ENCODE measurements at regions not wholly inside any gene's neighbourhood (a gene's known extent, or its start where the extent isn't known, plus 50 kb on each side); places are given as distances from the start of the nearest gene placed in this dataset.

- DNase-seq = no peak
These were observed 73.8 kb upstream of the CAV2 start for GRCh38 chr7:116425647-116426209.

- no peak for DNase-seq
These were observed 72.9 kb upstream of the CAV2 start for GRCh38 chr7:116426428-116427156.

- DNase-seq = no peak
These were observed 69.4 kb upstream of the CAV2 start for GRCh38 chr7:116429986-116430619.

- no peak for DNase-seq
These were observed 67.6 kb upstream of the CAV2 start for GRCh38 chr7:116431787-116432526.

- DNase-seq = no peak
These were observed 67.0 kb upstream of the CAV2 start for GRCh38 chr7:116432527-116432916.

GRCh38 chr7:116433246-116433645, 66.3 kb upstream of the CAV2 start:
- DNase-seq = no peak

GRCh38 chr7:116434820-116435341, 64.7 kb upstream of the CAV2 start:
- no peak for DNase-seq

GRCh38 chr7:116436305-116436826, 63.2 kb upstream of the CAV2 start:
- no peak for DNase-seq

- no peak for DNase-seq
These were observed 61.3 kb upstream of the CAV2 start for GRCh38 chr7:116438267-116438666.

- DNase-seq = no peak
These were observed 60.5 kb upstream of the CAV2 start for GRCh38 chr7:116439005-116439404.

- no peak for DNase-seq
These were observed 59.5 kb upstream of the CAV2 start for GRCh38 chr7:116439841-116440549.

GRCh38 chr7:116441534-116441933, 58.0 kb upstream of the CAV2 start:
- no peak for DNase-seq

- DNase-seq = no peak
These were observed 56.4 kb upstream of the CAV2 start for GRCh38 chr7:116443101-116443523.

GRCh38 chr7:116443646-116444045, 55.9 kb upstream of the CAV2 start:
- no peak for DNase-seq

GRCh38 chr7:116445447-116446211, 53.9 kb upstream of the CAV2 start:
- DNase-seq = no peak

- DNase-seq = no peak
These were observed 53.2 kb upstream of the CAV2 start for GRCh38 chr7:116446212-116446855.

GRCh38 chr7:116447436-116447835, 52.1 kb upstream of the CAV2 start:
- DNase-seq = no peak

GRCh38 chr7:116447966-116448839, 51.3 kb upstream of the CAV2 start:
- DNase-seq = no peak

- DNase-seq = no peak
These were observed 50.1 kb upstream of the CAV2 start for GRCh38 chr7:116449441-116449840.
